Spleen (tissue), 7 donors: ENCODE measurements at regions not wholly inside any gene's neighbourhood (a gene's known extent, or its start where the extent isn't known, plus 50 kb on each side); places are given as distances from the start of the nearest gene placed in this dataset.

Experiments used
- CTCF ChIP-seq, 11 experiments: fragments of 200-600 bp in 7 of 11; fragments of 450-650 bp in 4 of 11; sonication (generic) in 4 of 11; IDR thresholded peaks in 8 of 11; conservative IDR thresholded peaks in 3 of 11; 1 replicate in 7 of 11; 2 replicates in 4 of 11; pipeline versions ENCODE4 v1.4.0 to v1.8.0; 2016 to 2021; ENCODE audit warnings: antibody characterized with exemption in 11 of 11, inconsistent platforms in 4 of 11, mild to moderate bottlenecking in 1 of 11
- POLR2AphosphoS5 ChIP-seq, 3 donors: sonication (generic); formaldehyde crosslinking; IDR thresholded peaks; one replicate each; pipeline ENCODE4 v1.5.1; 2017; ENCODE audit warnings: antibody characterized with exemption in 3 of 3
- donor health status: DM: no; HTN: no; CAD: no; lungs with moderate emphysema.
- donor health status: DM: no; HTN: no; CAD: no.
- donor health status: DM: no; HTN: no; CAD: no.

- TF ChIP-seq POLR2AphosphoS5 (IDR thresholded peaks at IDR 0.05) (no peak), CTCF (IDR thresholded peaks at IDR 0.05 in 8 of 11, conservative IDR thresholded peaks at IDR 0.05 in 3 of 11) (no peak)
Observed at GRCh38 chr2:189372688-189373257, 68.5 kb upstream of the WDR75 start.
